DOHH2 (cell line): ENCODE measurements at regions not wholly inside any gene's neighbourhood (a gene's known extent, or its start where the extent isn't known, plus 50 kb on each side); places are given as distances from the start of the nearest gene placed in this dataset.

Experiments used
- H3F3A ChIP-seq: fragments of 200-600 bp; sonication (generic), shearing (Covaris generic); 2 replicates; pipeline ENCODE4 v1.6.0; 2016; ENCODE audit warnings: antibody characterized with exemption, mild to moderate bottlenecking; ENCODE audit not compliant: control insufficient read depth, insufficient read depth
- H3K27ac ChIP-seq: fragments of 200-600 bp; sonication (generic); 2 replicates; pipeline ENCODE4 v1.5.1; 2014; ENCODE audit warnings: low read depth, mild to moderate bottlenecking, low read length, moderate library complexity
- H3K27me3 ChIP-seq: fragments of 200-600 bp; sonication (generic); 2 replicates; pipeline ENCODE4 v1.6.1; 2014; ENCODE audit warnings: mild to moderate bottlenecking, low read length, mixed read lengths; ENCODE audit not compliant: control insufficient read depth
- H3K36me3 ChIP-seq: fragments of 200-600 bp; sonication (generic); 2 replicates; pipeline ENCODE4 v1.6.1; 2014; ENCODE audit warnings: mild to moderate bottlenecking, low read length, moderate library complexity, mixed read lengths; ENCODE audit not compliant: control insufficient read depth
- H3K4me1 ChIP-seq: fragments of 200-600 bp; sonication (generic); 2 replicates; pipeline ENCODE4 v1.6.1; 2014; ENCODE audit warnings: mild to moderate bottlenecking, low read length, mixed read lengths; ENCODE audit not compliant: control insufficient read depth
- H3K4me2 ChIP-seq: fragments of 200-600 bp; sonication (generic); 2 replicates; pipeline ENCODE4 v1.6.0; 2014; ENCODE audit warnings: mild to moderate bottlenecking, low read length, moderate library complexity
- H3K4me3 ChIP-seq: fragments of 200-600 bp; sonication (generic); 2 replicates; pipeline ENCODE4 v1.5.1; 2014; ENCODE audit warnings: mild to moderate bottlenecking, low read length, mixed read lengths
- H3K79me2 ChIP-seq: fragments of 200-600 bp; sonication (generic); 2 replicates; pipeline ENCODE4 v1.6.1; 2014; ENCODE audit warnings: mild to moderate bottlenecking, low read length, mixed read lengths; ENCODE audit not compliant: control insufficient read depth
- H3K9me2 ChIP-seq: fragments of 200-600 bp; sonication (generic); replicated peaks from 2 replicates; pipeline ENCODE4 v1.6.1; 2014; ENCODE audit warnings: mild to moderate bottlenecking, low read length, mixed read lengths; ENCODE audit not compliant: control insufficient read depth
- H3K9me3 ChIP-seq: fragments of 200-600 bp; sonication (generic); 2 replicates; pipeline ENCODE4 v1.6.1; 2014; ENCODE audit warnings: antibody characterized with exemption, low read length, mixed read lengths; ENCODE audit not compliant: control insufficient read depth, insufficient read depth
- H4K20me1 ChIP-seq: fragments of 200-600 bp; sonication (generic); 2 replicates; pipeline ENCODE4 v1.6.0; 2014; ENCODE audit warnings: low read depth, mild to moderate bottlenecking, antibody characterized with exemption, low read length, moderate library complexity; ENCODE audit not compliant: control insufficient read depth, insufficient read depth
- CTCF ChIP-seq: fragments of 200-600 bp; sonication (generic); IDR thresholded peaks from one replicate; pipeline ENCODE4 v1.5.1; 2014; ENCODE audit warnings: antibody characterized with exemption, mild to moderate bottlenecking, low read depth, low read length; ENCODE audit not compliant: poor library complexity, severe bottlenecking
- EZH2phosphoT487 ChIP-seq: fragments of 200-600 bp; sonication (generic); IDR thresholded peaks from 2 replicates; pipeline ENCODE4 v1.6.1; 2017; ENCODE audit warnings: borderline replicate concordance, mild to moderate bottlenecking, antibody characterized with exemption, low read length, moderate library complexity, mixed read lengths

GRCh38 chr11:119483881-119484371 lies 61.0 kb upstream of the THY1 start:
- H4K20me1 ChIP-seq, result no peaks in the 10 kb centered on the region
- H3F3A ChIP-seq, result no peaks in the 10 kb centered on the region
- H3K4me3 ChIP-seq, result no peak overlapping the region
- H3K27ac ChIP-seq, result no peak overlapping the region
- H3K36me3 ChIP-seq, result no peaks in the 10 kb centered on the region
- peaks cover 7% of the 10 kb centered on the region; the same call in 1 of the 2 replicates for H3K27me3 ChIP-seq
- H3K79me2 ChIP-seq, result no peaks in the 10 kb centered on the region
- H3K9me2 ChIP-seq, result no peaks in the 10 kb centered on the region
- no peaks in the 10 kb centered on the region for H3K9me3 ChIP-seq
- H3K4me1 ChIP-seq, result peaks cover 36% of the 10 kb centered on the region
- no peak overlapping the region for H3K4me2 ChIP-seq
- TF ChIP-seq CTCF, result no peak

- TF ChIP-seq EZH2phosphoT487 (no peak), CTCF (no peak)
- no peaks in the 10 kb centered on the region for H3K9me2 ChIP-seq
- no peaks in the 10 kb centered on the region for H3K79me2 ChIP-seq
- no peak overlapping the region for H3K27ac ChIP-seq
- H3K4me3 ChIP-seq, result no peak overlapping the region
- no peaks in the 10 kb centered on the region for H3K9me3 ChIP-seq
- H3K27me3 ChIP-seq, result peaks cover 7% of the 10 kb centered on the region; the same call in 1 of the 2 replicates
- H3K36me3 ChIP-seq, result no peaks in the 10 kb centered on the region
- no peaks in the 10 kb centered on the region for H3F3A ChIP-seq
- H4K20me1 ChIP-seq, result no peaks in the 10 kb centered on the region
- H3K4me2 ChIP-seq, result no peak overlapping the region
- peaks cover 41% of the 10 kb centered on the region for H3K4me1 ChIP-seq
Measured at GRCh38 chr11:119483341-119483880, 60.4 kb upstream of the THY1 start.

GRCh38 chr11:119482521-119483011 lies 59.6 kb upstream of the THY1 start:
- Histone ChIP-seq H3K9me3 (no peaks in the 10 kb centered on the region), H3K4me1 (peaks cover 42% of the 10 kb centered on the region), H3K36me3 (no peaks in the 10 kb centered on the region), H3K4me2 (no peak overlapping the region), H3K27ac (no peak overlapping the region), H3K79me2 (no peaks in the 10 kb centered on the region), H3F3A (no peaks in the 10 kb centered on the region), H3K9me2 (no peaks in the 10 kb centered on the region), H4K20me1 (no peaks in the 10 kb centered on the region), H3K27me3 (peaks cover 7% of the 10 kb centered on the region; the same call in 1 of the 2 replicates), H3K4me3 (no peak overlapping the region)
- TF ChIP-seq CTCF, result no peak
- TF ChIP-seq EZH2phosphoT487, result no peak
